ENCODE measurements at regions not wholly inside any gene's neighbourhood (a gene's known extent, or its start where the extent isn't known, plus 50 kb on each side); places are given as distances from the start of the nearest gene placed in this dataset.

DNA sequence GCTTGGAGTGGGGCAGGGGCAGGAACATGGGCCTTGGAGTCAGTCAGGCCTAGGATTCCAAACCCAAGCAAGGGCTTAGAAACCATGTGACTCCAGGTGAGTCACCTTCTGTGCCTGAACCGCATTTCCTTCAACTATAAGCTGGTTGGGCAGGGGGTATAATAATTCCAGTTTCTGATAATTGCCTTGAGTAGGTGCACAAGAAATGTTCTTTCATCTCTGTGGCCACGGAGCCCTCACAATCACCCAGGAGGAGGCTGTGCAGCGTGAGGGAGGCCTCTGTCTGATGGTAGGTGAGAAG is 112.1 kb upstream of the HAAO start:
- TF ChIP-seq, protein P1, sequence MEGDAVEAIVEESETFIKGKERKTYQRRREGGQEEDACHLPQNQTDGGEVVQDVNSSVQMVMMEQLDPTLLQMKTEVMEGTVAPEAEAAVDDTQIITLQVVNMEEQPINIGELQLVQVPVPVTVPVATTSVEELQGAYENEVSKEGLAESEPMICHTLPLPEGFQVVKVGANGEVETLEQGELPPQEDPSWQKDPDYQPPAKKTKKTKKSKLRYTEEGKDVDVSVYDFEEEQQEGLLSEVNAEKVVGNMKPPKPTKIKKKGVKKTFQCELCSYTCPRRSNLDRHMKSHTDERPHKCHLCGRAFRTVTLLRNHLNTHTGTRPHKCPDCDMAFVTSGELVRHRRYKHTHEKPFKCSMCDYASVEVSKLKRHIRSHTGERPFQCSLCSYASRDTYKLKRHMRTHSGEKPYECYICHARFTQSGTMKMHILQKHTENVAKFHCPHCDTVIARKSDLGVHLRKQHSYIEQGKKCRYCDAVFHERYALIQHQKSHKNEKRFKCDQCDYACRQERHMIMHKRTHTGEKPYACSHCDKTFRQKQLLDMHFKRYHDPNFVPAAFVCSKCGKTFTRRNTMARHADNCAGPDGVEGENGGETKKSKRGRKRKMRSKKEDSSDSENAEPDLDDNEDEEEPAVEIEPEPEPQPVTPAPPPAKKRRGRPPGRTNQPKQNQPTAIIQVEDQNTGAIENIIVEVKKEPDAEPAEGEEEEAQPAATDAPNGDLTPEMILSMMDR (IDR thresholded peaks at IDR 0.05; ENCODE audit: low read depth, low read length), result no peak
- TF ChIP-seq EZH2phosphoT487 (IDR thresholded peaks at IDR 0.05; ENCODE audit: low read depth), result no peak
